ENCODE measurements at regions not wholly inside any gene's neighbourhood (a gene's known extent, or its start where the extent isn't known, plus 50 kb on each side); places are given as distances from the start of the nearest gene placed in this dataset.
"Not testable (repeated sequence)": the region's sequence is repeated elsewhere in the genome, so short reads cannot be mapped to it uniquely, and the experiment has no call there.

GRCh38 chr9:13804532-13804931 lies 509.4 kb downstream of the NFIB start:
- Histone ChIP-seq H3K27me3 (no peaks in the 10 kb centered on the region), H3K4me1 (no peaks in the 10 kb centered on the region), H3K36me3 (no peaks in the 10 kb centered on the region), H3K27ac (no peak overlapping the region), H3K9me3 (no peaks in the 10 kb centered on the region), H3K4me3 (no peak overlapping the region)
- 84 to 100% methylated on average over 3 to 4 of the region's 4 CpGs for WGBS, 2 donors (ENCODE audit: low coverage in 1 of 2)
- TF ChIP-seq POLR2A (IDR thresholded peaks at IDR 0.05) (no peak), POLR2AphosphoS5 (IDR thresholded peaks at IDR 0.05) (no peak), CTCF (IDR thresholded peaks at IDR 0.05) (no peak), EP300 (IDR thresholded peaks at IDR 0.05) (no peak)
- no peak for ATAC-seq

GRCh38 chr9:13800776-13801175 lies 513.2 kb downstream of the NFIB start:
- TF ChIP-seq CTCF (IDR thresholded peaks at IDR 0.05), result no peak
- TF ChIP-seq EP300 (IDR thresholded peaks at IDR 0.05), result no peak
- no peak for TF ChIP-seq POLR2A (IDR thresholded peaks at IDR 0.05)
- TF ChIP-seq POLR2AphosphoS5 (IDR thresholded peaks at IDR 0.05), result no peak
- no peaks in the 10 kb centered on the region for H3K36me3 ChIP-seq
- ATAC-seq, result no peak
- H3K9me3 ChIP-seq, result no peaks in the 10 kb centered on the region
- no peaks in the 10 kb centered on the region for H3K27me3 ChIP-seq
- no peak overlapping the region for H3K27ac ChIP-seq
- no peaks in the 10 kb centered on the region for H3K4me1 ChIP-seq
- no peak overlapping the region for H3K4me3 ChIP-seq
- 88 to 100% methylated on average over 1 to 3 of the region's 3 CpGs for WGBS, 2 donors (ENCODE audit: low coverage in 1 of 2)

GRCh38 chr9:13797701-13798100 lies 516.2 kb downstream of the NFIB start:
- H3K4me1 ChIP-seq, H3K4me3 ChIP-seq, H3K9me3 ChIP-seq, H3K36me3 ChIP-seq, H3K27ac ChIP-seq, ATAC-seq, H3K27me3 ChIP-seq: not testable (repeated sequence)
- 95 to 100% methylated on average over 1 to 2 of the region's 2 CpGs for WGBS, 2 donors (ENCODE audit: low coverage in 1 of 2)

- Histone ChIP-seq H3K36me3 (no peaks in the 10 kb centered on the region), H3K9me3 (peaks cover 0 to 6% (median 0%) of the 10 kb centered on the region in 3 donors), H3K4me1 (peaks cover 2 to 14% (median 4%) of the 10 kb centered on the region in 3 donors), H3K27me3 (no peaks in the 10 kb centered on the region), H3K27ac (no peak overlapping the region), H3K4me3 (no peak overlapping the region)
- TF ChIP-seq POLR2A (IDR thresholded peaks at IDR 0.05), result no peak
- TF ChIP-seq POLR2AphosphoS5 (IDR thresholded peaks at IDR 0.05), result no peak
- no peak for TF ChIP-seq CTCF (IDR thresholded peaks at IDR 0.05)
- TF ChIP-seq EP300 (IDR thresholded peaks at IDR 0.05), result no peak
- WGBS, 2 donors (ENCODE audit: low coverage in 1 of 2), result 100% methylated on average over 1 to 2 of the region's 4 CpGs
- ATAC-seq, result no peak
Observed at GRCh38 chr9:13791816-13792215, 512.3 kb upstream of the MPDZ start.

- TF ChIP-seq POLR2AphosphoS5 (IDR thresholded peaks at IDR 0.05), result no peak
- TF ChIP-seq EP300 (IDR thresholded peaks at IDR 0.05), result no peak
- TF ChIP-seq CTCF (IDR thresholded peaks at IDR 0.05), result no peak
- no peak for TF ChIP-seq POLR2A (IDR thresholded peaks at IDR 0.05)
- ATAC-seq, result no peak
- no peak overlapping the region for H3K27ac ChIP-seq
Observed at GRCh38 chr9:13790055-13790454, 510.6 kb upstream of the MPDZ start.

More at GRCh38 chr9:13790055-13790454, 510.6 kb upstream of the MPDZ start:
- no peak overlapping the region for H3K4me3 ChIP-seq
- WGBS, 2 donors (ENCODE audit: low coverage in 1 of 2), result 87 to 94% methylated on average over 2 of the region's 2 CpGs
- H3K27me3 ChIP-seq, result no peaks in the 10 kb centered on the region
- peaks cover 0 to 6% (median 0%) of the 10 kb centered on the region in 3 donors for H3K9me3 ChIP-seq
- no peaks in the 10 kb centered on the region for H3K36me3 ChIP-seq
- H3K4me1 ChIP-seq, result peaks cover 2 to 20% (median 4%) of the 10 kb centered on the region in 3 donors

All from gastroesophageal sphincter (tissue), 4 donors.